ENCODE measurements at regions not wholly inside any gene's neighbourhood (a gene's known extent, or its start where the extent isn't known, plus 50 kb on each side); places are given as distances from the start of the nearest gene placed in this dataset.

DNA sequence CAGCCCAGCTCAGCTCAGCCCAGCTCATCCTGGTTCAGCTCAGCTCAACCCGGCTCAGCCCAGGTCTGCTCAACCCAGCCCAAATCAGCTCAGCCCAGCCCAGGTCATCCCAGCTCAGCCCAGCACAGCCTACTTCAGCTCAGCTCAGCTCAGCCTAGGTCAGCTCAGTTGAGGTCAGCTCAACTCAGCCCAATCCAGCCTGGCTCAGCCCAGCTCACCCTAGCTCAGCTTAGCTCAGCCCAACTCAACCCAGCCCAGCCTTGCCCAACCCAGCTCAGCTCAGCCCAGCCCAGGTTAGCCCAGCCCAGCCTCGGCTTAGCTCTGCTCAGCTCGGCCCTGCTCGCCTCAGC, 332.3 kb downstream of the TMEM121 start:
- no peak for TF ChIP-seq POLR2AphosphoS5 (IDR thresholded peaks at IDR 0.05)
- TF ChIP-seq, protein P1, sequence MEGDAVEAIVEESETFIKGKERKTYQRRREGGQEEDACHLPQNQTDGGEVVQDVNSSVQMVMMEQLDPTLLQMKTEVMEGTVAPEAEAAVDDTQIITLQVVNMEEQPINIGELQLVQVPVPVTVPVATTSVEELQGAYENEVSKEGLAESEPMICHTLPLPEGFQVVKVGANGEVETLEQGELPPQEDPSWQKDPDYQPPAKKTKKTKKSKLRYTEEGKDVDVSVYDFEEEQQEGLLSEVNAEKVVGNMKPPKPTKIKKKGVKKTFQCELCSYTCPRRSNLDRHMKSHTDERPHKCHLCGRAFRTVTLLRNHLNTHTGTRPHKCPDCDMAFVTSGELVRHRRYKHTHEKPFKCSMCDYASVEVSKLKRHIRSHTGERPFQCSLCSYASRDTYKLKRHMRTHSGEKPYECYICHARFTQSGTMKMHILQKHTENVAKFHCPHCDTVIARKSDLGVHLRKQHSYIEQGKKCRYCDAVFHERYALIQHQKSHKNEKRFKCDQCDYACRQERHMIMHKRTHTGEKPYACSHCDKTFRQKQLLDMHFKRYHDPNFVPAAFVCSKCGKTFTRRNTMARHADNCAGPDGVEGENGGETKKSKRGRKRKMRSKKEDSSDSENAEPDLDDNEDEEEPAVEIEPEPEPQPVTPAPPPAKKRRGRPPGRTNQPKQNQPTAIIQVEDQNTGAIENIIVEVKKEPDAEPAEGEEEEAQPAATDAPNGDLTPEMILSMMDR (IDR thresholded peaks at IDR 0.05), result no peak
